Right ventricle myocardium inferior (tissue), 1 donor: ENCODE measurements at regions not wholly inside any gene's neighbourhood (a gene's known extent, or its start where the extent isn't known, plus 50 kb on each side); places are given as distances from the start of the nearest gene placed in this dataset.
"Not testable (repeated sequence)": the region's sequence is repeated elsewhere in the genome, so short reads cannot be mapped to it uniquely, and the experiment has no call there.

Experiments used
- ATAC-seq: fragments of 200-7000 bp; cut with Tn5 transposase; one replicate; pipeline ENCODE4 v1.9.1; 2020; ENCODE audit warnings: mild to moderate bottlenecking, moderate library complexity
- DNase-seq: peaks from one replicate; pipeline ENCODE4 v3.0.0; 2021; ENCODE audit errors: missing footprints
- intact Hi-C: fragments of 100-400 bp; cut with DNase I; formaldehyde crosslinking; loops from one replicate; pipeline ENCODE4 v1.11.0; 2022
- donor health status: DM: no; HTN: yes; CAD: no; lungs with severe emphysema.

DNA sequence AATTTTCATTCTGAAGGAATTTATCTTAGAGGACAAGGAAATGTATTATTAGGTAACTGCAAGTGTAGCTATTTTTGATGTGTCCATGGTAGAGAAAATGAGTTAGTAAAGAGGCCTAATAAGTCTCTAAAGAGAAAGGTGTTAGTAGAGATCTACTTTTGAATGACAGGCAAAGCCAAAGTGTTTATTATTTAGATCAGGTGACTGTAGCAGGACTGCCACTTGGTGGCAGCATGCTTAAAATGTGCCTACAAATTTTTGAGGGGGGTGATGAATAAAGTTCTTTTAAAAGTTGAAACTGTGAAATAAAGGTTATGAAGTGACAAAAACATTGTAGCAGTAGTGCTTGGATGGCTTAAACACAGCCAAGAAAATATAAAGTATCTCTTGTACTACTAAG is 421.5 kb upstream of the MEIS1 start:
- intact Hi-C loops: no loop called here
- DNase-seq (no peak), ATAC-seq (no peak)

DNA sequence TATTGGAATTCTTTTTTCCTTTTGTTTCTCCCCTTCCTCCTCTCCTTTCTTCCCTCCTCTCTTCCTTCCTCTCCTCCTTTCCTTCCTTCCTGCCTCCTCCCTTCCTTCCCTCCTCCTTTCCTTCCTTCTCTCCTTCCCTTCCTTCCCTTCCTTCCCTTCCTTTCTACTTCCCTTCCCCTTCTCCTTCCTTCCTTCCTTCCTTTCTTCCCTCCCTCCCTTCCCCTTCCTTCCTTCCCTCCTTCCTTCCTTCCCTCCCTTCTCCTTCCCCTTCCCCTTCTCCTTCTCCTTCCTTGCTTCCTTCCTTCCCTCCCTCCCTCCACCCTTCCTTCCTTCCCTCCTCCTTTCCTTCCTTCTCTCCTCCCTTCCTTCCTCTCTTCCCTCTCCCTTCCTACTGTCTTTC is 431.0 kb upstream of the MEIS1 start:
- ATAC-seq: no peak
- intact Hi-C loops: no loop called here
- DNase-seq: no peak

DNA sequence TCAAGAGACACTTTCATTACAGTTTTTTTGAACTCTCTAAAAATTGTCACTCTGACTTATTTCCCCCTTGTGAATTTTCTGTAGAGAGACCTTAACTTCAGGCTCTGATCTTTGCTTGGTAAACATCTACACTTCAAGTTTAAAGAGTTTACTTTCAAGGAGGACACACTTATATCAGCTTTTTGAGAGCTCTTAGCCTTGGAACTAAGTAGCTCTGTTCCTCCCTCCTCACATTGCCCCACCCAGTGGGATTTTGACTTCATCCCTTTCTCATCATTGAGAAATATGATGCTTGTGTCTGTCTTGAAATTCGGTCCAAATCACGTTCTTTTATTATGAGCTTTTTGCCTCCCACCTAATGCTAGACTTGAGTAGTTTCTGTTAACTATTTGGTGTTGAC is 433.4 kb upstream of the MEIS1 start:
- DNase-seq (no peak), ATAC-seq (no peak)
- intact Hi-C loops: no loop called here

DNA sequence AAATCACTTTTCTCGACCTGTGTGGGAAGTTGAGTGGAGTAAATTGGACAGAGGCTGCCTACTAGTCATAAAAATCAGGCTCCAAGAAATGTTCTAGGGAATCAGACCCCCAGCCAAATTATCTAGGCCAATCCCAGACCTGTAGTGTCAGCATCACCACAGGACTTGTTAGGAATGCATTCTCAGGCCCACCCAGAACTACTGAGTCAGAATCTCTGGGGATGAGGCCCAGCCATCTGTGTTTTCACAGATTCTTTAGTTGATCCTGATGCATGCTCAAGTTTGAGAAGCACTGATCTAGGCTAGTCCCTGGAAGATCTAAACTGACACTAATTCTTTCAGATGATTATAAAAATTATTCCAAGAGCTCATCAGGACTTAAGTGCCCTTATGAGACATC is 434.0 kb upstream of the MEIS1 start:
- ATAC-seq: no peak
- intact Hi-C loops: no loop called here
- DNase-seq: no peak

DNA sequence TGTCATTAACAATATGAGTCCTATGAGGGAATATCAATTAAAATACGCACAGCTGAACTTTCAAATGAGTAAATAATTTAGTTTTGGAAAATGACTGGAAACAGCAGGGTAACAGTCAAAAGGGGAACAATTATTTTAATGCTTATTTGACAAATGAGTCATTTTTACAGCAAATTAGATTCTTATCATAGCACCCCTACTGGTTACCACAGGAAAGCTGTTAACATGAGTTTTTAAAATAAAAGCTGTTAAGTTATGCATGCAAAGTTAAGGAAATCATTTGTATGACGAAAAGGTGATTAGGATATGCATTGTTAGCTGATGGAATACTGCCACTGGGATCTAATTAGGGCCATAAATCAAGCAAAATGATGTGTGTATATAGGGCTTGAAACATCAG is 435.1 kb upstream of the MEIS1 start:
- no peak for ATAC-seq

DNA sequence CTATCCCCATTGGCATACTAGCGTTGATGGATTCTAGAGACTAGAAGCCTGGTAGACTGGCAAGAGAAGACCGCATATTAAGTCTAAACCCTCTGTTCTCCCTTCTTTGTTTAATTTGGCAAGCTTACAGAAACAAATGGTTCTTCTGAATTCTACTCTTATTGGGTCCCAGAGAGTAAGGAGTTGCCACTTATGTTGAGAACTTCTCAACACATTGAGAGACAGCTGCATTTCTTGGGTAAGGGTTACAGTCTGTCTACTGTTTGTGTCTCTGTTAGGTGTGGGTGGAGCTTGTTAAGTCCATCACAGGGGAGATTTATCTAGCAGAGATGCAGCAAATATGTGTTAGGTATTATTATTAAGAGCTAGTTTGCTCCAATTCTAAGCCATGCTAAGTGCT is 435.8 kb upstream of the MEIS1 start:
- DNase-seq (no peak), ATAC-seq (no peak)
- intact Hi-C loops: no loop called here

More for the DNA sequence above, 435.1 kb upstream of the MEIS1 start:
- intact Hi-C loops: no loop called here
- no peak for DNase-seq

DNA sequence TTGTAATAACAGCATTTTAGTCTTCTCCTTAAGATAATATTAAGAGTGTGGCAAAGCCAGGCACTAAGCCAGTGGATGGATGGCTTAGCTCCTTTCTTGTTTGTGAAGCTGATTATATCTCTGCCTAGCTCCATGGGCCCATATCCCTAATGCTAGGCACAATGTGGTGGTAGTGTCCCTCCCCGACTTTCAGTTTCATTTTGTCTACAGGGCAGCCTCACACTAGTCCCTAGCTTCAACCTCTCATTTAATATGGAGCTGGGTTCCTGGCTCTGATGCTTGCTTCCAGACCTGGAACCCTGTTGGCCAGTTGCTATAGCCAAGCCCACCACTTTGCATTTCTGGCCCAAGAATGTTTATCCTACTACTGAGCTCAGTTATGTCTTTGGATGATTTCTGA is 437.0 kb upstream of the MEIS1 start:
- intact Hi-C loops: no loop called here
- DNase-seq (no peak), ATAC-seq (no peak)

DNA sequence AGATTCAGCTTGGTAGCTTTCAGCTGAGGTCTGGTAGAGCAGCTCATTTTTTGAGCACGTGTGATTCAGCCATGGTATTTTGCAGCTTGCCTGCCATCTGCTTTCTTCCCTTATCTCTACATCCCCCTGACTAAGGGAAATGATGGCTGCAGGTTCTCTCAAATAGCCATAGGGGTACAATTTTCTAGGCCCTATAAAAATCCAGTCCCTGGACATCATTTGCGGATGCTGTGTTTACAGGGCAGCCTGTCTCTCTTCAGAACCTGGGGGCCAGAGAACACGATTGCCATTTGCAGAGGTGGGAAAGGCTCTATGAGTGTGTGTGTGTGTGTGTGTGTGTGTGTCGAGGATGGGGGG is 442.7 kb upstream of the MEIS1 start:
- DNase-seq: no peak
- intact Hi-C loops: no loop called here

DNA sequence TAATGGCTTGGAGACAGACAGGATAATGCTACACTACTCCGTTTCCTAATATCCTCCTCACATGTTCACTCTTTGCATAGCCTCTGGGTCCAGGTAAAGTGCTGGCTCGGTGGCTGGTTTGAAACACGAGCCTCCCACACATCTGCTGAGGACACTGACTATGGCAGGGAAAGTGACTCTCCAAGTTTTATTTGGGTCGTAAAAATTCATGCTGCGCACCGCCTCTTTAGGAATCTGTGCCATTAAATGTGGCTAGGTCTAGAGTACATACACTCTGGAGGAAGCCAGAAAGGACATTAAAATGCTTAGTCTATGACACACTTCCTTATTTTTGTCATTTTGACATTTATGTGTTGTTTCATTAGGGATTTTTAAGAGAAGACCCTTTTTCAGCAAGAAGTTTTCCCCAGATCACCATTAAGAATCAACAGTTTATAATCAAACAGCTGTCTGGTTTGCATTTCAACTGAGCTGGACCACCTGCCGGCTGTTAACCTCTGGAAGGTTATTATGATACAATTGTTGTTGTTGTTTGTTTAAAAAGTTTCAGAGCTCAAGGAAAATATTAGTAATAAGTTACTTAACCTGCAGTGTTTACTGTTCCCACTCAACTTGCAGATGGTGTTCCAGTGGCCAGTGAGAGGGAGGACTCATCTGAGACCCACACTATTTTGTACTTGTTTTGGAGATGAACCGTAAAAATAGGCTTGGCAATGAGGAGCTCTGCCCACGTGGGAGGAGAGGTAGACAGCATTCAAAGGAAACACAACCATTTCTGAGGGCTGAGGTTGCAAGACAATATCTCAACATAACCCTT is 443.3 kb upstream of the MEIS1 start:
- no peak for DNase-seq
- intact Hi-C loops: no loop called here
- ATAC-seq: no peak

More for the DNA sequence above, 442.7 kb upstream of the MEIS1 start:
- no peak for ATAC-seq

DNA sequence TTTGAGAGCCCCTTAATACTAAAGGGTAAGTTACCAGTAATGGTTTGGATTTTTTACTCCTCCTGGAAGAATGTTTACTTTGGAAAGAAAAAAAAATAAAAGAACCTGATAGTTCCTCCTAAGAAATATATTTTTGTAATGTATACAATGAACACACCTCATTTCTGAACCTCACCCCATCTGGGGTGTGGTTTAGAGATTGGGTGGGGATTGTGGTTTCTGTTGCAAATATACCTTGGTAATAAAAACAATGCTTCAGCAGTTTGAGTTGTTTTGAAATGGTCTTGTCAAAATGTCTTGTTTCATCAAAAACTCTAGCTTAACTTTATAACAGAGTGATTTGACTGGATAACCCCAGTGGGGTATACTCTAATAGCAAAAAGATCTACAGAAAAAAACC is 448.9 kb upstream of the MEIS1 start:
- ATAC-seq: no peak
- intact Hi-C loops: no loop called here
- DNase-seq: no peak

DNA sequence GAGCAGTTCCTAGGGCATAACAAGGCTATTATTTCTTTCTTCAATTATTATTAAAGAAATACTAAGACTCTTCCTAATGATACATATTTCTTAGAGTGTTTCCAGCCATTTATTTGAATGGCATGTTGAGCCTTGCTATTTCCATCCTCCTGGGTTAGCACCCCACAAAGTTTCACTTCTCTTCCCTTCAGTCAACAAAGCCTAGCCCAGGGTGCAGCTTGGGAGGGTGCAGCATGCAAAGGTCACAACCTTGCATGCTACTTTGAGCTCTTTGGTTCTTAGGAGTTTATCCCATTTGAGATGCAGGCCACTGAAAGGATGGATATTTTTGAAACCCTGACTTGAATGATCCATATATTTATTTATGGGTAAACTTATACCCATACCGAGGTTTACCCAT is 454.4 kb upstream of the MEIS1 start:
- DNase-seq: no peak
- no peak for ATAC-seq
- intact Hi-C loops: no loop called here

DNA sequence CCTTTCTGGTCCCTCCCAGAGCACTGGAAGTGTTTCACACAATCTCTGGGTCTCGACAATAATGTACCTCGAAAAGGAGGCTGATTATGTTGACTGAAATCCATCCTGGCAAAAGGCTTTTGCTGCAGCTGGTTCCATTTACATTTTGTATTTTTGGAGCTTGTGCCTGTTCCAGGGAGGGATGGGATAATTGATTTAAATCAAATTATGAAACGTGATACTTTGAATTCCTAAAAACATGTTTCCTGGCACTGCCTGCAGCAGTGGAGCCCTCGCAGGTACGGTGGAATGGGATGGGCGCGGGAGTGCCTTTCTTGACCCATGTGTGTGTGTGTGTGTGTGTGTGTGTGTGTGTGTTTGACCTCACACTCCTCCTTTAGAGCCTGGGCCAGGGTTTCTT is 455.5 kb upstream of the MEIS1 start:
- no peak for DNase-seq
- intact Hi-C loops: no loop called here
- ATAC-seq: no peak

DNA sequence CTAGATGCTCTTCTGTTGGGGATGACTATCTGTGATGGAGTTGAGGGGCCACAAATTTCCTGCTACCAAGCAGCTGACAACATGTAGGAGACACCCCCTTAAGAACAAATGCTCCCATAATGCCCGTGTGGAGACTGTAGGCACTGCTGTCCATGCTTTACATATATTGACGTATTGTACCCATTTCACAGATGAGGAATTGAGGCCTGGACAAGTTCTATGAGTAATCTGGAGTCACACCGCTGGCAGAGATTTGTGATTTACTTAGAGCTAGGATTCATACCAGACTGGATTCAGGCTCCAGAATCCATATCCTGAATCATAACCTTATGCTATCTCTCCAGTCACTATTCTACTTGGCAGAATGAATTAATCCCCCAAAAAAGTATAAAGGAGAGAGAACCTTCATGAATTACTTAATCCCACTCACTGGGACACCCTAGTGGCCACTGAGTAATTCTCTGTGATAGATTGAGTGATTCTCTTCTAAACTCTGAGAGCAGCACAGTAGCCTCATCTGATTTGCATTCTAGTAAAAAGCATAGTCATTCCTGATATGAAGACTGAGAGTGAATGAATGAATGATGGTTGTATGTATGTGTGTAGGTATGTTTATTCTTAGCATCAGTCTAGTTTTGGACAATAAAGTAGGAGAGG is 460.7 kb upstream of the MEIS1 start:
- intact Hi-C loops: no loop called here
- DNase-seq: no peak
- ATAC-seq: no peak

DNA sequence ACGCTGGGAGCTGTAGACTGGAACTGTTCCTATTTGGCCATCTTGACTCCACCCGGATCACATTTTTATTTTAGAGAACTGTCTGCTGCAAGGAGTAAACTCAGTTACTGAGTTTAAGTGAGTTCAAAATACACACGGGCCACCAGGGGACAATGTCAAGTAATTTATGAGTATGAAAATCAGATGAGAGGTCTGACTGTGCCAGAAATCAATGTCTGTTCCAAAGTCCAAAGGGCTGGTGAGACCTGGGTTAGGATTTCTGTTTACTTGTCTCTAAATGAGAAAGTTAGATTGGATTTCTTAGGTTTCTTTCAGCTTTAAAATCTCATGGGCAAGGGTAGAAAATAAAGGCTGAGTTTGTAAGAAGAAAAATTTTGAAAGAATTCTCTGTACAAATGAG is 465.8 kb upstream of the MEIS1 start:
- ATAC-seq (no peak), DNase-seq (no peak)
- intact Hi-C loops: no loop called here

DNA sequence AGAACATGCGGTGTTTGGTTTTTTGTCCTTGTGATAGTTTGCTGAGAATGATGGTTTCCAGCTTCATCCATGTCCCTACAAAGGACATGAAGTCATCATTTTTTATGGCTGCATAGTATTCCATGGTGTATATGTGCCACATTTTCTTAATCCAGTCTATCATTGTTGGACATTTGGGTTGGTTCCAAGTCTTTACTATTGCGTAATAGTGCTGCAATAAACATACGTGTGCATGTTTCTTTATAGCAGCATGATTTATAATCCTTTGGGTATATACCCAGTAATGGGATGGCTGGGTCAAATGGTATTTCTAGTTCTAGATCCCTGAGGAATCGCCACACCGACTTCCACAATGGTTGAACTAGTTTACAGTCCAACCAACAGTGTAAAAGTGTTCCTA is 471.6 kb upstream of the MEIS1 start:
- DNase-seq, ATAC-seq, intact Hi-C loops: not testable (repeated sequence)

DNA sequence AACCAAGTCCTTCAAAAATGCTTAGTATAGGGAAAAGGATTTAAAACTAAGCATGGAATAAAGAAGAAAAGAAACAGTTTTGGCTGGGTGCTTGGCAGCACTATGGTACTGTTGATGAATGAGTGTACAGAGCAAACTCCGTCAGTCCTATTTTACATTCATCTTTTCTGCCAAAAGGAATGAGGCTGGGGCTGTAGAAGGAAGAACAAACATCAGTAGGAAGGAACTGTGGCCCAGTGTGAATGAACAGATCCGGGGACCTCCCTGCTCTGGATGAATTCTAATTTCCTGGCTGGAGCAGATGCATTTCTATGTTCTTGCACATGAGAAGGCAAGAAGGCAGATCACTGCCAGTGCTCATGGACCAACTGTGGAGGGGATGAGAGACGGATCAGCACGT is 474.0 kb upstream of the MEIS1 start:
- intact Hi-C loops: no loop called here
- ATAC-seq: no peak
- no peak for DNase-seq

DNA sequence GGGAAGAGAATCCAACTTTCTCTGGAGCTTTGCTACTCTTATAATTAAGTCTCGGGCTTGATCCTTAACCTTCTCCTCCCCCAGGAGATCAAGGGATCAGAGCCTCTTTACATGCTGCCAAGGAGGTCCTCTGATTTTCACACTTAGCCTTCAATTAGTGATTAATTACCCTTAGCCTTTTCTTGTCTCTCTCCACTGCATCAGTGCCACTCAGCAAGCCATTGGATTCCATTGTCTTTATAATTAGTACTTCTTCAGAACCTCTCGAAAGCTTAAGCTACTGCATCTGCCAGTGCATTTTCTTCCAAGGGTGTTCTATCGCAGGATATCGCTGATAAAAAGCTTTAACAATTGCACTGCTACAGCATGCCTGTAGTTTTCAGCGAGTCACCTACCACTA is 477.0 kb upstream of the MEIS1 start:
- intact Hi-C loops: no loop called here
- no peak for DNase-seq
- no peak for ATAC-seq

DNA sequence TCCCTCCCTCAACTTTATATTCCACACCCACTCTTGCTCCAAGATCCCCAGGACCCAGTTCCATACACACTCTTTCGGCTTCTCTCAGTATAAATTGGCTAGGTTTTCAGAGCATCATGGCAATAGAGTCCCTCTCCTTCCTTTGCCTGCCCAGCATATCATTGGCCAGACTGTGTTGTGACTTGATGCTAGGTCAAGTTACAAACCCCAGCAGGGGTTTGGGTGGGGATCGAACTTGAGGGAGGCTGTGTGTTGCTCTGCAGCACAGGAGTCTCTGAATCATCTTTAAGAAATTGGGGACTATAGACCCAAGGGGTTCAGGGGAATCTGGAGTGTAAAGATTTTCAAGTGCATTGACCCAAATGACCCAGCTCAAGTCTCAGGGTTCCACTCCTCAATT is 477.5 kb upstream of the MEIS1 start:
- ATAC-seq: no peak
- intact Hi-C loops: no loop called here
- no peak for DNase-seq

DNA sequence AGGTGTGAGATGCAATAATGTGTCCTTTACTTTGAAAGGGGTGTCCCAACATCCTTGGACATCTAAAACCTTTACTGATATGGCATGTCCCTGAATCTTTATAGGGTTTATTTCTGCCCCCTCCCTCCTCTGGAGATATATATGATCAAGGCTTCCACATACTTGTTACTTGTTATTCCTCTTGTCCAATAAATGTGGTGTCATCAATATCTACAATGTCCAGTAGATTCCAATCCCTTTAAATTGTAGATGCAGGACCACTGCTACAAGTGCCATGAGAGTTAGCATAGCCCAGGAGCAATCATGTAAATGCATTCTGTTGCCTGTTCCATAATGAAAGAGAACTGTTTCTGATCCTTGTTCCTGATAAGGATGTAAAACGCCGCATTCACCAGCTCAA is 479.7 kb upstream of the MEIS1 start:
- ATAC-seq (no peak), DNase-seq (no peak)
- intact Hi-C loops: no loop called here

DNA sequence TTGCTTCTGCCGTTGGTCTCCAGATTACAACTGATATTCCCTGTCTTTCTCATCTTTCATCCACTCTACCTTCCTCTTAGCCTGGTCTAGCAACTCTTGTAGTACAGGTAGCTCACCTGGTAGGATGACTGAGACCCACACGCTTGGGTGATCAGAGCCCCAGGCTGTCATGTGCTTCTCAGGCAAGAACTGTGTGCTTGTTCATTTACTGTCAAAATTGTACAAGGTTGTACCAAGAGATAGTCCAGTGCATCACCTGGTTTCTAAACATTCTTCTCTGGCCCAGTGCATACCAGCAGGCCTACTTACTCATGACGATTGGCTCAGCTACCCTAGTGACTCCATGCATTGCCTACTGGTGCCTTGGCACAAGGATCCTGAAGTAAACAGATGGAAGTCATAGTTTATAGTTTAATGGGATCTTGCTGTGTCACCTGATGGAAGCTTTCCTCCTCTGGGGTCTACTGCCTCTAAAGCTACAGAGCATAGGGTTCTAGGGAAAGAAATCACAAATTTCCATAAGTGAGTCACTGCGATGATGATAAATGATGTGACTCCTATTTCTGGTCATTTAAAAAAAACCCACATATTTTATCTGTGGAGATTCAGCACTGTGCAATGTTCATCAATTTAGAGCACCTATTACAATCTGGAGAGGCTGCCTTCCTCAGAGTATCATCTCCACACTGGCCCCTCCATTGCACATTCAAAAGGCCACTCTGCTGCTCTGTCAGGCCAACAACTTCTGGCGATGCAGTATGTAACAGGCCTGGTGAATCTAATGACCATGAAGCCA is 481.8 kb upstream of the MEIS1 start:
- intact Hi-C loops: no loop called here
- ATAC-seq (no peak), DNase-seq (no peak)
